Astrocyte of the spinal cord (primary cell): ENCODE measurements at regions not wholly inside any gene's neighbourhood (a gene's known extent, or its start where the extent isn't known, plus 50 kb on each side); places are given as distances from the start of the nearest gene placed in this dataset.

Source experiments
- DNase-seq: peaks from one replicate; pipeline ENCODE4 v3.0.0; 2011; ENCODE audit warnings: low read depth, low spot score
- H3K4me3 ChIP-seq: 2 replicates; pipeline ENCODE4 v1.5.1; 2011; ENCODE audit warnings: low read depth, mild to moderate bottlenecking, low read length, moderate library complexity
- in situ Hi-C: cut with HindIII; loops from 2 replicates; pipeline ENCODE4 v1.10.0; 2017; ENCODE audit warnings: low sequenced_read_pairs
- TF ChIP-seq, protein P1 (sequence below): IDR thresholded peaks from 2 replicates; pipeline ENCODE4 v1.5.1; 2012; ENCODE audit warnings: low read depth, mild to moderate bottlenecking, low read length, inconsistent platforms

- in situ Hi-C loops, result no loop called here
- DNase-seq, result no peak
- no peak overlapping the region for H3K4me3 ChIP-seq
- TF ChIP-seq, protein P1, sequence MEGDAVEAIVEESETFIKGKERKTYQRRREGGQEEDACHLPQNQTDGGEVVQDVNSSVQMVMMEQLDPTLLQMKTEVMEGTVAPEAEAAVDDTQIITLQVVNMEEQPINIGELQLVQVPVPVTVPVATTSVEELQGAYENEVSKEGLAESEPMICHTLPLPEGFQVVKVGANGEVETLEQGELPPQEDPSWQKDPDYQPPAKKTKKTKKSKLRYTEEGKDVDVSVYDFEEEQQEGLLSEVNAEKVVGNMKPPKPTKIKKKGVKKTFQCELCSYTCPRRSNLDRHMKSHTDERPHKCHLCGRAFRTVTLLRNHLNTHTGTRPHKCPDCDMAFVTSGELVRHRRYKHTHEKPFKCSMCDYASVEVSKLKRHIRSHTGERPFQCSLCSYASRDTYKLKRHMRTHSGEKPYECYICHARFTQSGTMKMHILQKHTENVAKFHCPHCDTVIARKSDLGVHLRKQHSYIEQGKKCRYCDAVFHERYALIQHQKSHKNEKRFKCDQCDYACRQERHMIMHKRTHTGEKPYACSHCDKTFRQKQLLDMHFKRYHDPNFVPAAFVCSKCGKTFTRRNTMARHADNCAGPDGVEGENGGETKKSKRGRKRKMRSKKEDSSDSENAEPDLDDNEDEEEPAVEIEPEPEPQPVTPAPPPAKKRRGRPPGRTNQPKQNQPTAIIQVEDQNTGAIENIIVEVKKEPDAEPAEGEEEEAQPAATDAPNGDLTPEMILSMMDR, result no peak
Observed at GRCh38 chr9:93900971-93901861, 53.9 kb downstream of the BARX1 start.

- TF ChIP-seq, protein P1, result no peak
- in situ Hi-C loops, result no loop called here
- DNase-seq, result no peak
- H3K4me3 ChIP-seq, result no peak overlapping the region
Observed at GRCh38 chr9:93900436-93900819, 54.7 kb downstream of the BARX1 start.

DNA sequence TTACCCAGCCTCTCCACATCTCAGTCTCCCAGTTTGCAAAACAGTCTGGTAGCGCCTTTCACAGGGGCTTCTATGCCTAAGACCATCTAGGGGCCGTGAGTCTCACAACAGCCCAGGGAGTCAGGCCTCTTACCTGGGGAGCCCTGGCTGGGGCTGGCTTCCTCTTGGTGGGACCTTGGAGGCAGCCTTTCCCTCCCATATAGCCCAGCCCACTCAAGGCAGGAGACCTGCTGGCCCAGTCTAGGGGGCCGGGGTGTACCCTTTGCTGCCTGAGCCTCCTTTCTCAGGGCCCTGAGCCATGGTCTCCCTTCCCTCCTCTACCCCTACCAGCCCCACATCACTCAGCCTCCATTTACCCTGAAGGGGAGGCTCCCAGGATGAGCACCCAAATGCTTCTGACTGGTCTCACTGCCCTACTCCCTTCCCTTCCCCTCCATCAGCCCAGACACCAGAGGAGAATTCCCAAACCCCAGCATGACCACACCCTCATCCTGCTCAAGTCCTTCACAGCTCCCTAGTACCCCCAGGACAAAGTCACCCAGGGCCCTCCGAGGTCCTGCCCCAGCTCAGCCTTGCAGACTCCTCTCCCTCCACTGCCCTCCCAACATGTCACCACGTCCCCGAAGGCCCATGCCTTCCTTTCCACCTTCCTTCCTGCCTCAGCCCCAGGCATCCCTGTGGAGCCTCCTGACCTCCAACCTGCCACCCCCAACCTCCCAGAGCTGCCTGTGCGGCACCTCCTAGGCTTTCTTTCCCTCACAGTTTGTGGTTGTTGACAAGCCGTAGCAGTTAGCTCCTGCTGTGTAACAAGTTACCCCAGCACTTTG is 55.3 kb downstream of the BARX1 start:
- DNase-seq, result no peak
- TF ChIP-seq, protein P1, result no peak
- no peak overlapping the region for H3K4me3 ChIP-seq
- in situ Hi-C loops, result no loop called here

GRCh38 chr9:93898502-93899426 is 56.4 kb downstream of the BARX1 start:
- in situ Hi-C loops, result no loop called here
- TF ChIP-seq, protein P1, result no peak

DNA sequence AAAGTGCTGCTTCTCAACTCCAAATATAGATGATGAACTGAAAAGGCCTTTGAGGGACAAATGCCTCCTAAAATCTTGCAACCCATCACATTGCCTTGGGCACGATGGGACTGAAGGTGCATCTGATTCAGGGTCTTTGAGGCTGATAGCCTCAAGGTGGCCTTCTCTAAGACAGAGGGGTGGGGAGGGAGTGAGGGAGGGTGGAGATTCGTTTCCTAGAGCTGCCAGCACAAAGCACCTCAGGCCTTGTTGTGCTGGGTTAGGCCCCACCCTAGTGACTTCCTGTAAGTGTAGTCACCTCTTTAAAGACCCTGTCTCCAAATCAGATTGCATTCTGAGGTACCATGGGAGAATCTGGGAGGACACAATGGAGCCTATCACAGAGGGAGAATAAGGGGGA is 57.1 kb downstream of the BARX1 start:
- DNase-seq, result no peak
- no peak overlapping the region for H3K4me3 ChIP-seq
- in situ Hi-C loops, result no loop called here
- TF ChIP-seq, protein P1, result no peak

More at GRCh38 chr9:93898502-93899426, 56.4 kb downstream of the BARX1 start:
- no peak for DNase-seq
- H3K4me3 ChIP-seq, result no peak overlapping the region
